Breast epithelium (tissue), 4 donors: ENCODE measurements at regions not wholly inside any gene's neighbourhood (a gene's known extent, or its start where the extent isn't known, plus 50 kb on each side); places are given as distances from the start of the nearest gene placed in this dataset.

Experiments used
- DNase-seq, 2 donors: peaks; one replicate each; pipeline ENCODE4 v3.0.0-alpha.2; 2019; ENCODE audit warnings: low spot score in 2 of 2
- H3K27ac ChIP-seq, 2 donors: fragments of 200-600 bp; sonication (generic) in 1 of 2; one replicate each; pipeline ENCODE4 v1.5.1; 2016 to 2019; ENCODE audit warnings: mild to moderate bottlenecking in 1 of 2
- H3K27me3 ChIP-seq, 2 donors: fragments of 200-600 bp; sonication (generic) in 1 of 2; one replicate each; pipeline versions ENCODE4 v1.5.1 to v1.6.0; 2017 to 2019; ENCODE audit warnings: control low read depth in 1 of 2, mild to moderate bottlenecking in 1 of 2
- H3K36me3 ChIP-seq: fragments of 200-600 bp; one replicate; pipeline ENCODE4 v1.5.1; 2019
- H3K4me1 ChIP-seq, 2 donors: fragments of 200-600 bp; sonication (generic); one replicate each; pipeline ENCODE4 v1.5.1; 2016 to 2019; ENCODE audit warnings: control low read depth in 1 of 2
- H3K4me3 ChIP-seq, 3 donors: fragments of 200-600 bp; sonication (generic); 1 replicate in 2 of 3; 2 replicates in 1 of 3; pipeline ENCODE4 v1.5.1; 2016 to 2019; ENCODE audit warnings: mild to moderate bottlenecking in 3 of 3, moderate library complexity in 2 of 3
- H3K9me3 ChIP-seq, 2 donors: fragments of 200-600 bp; sonication (generic) in 1 of 2; one replicate each; pipeline ENCODE4 v1.5.1; 2016 to 2019; ENCODE audit warnings: control low read depth in 1 of 2
- POLR2A ChIP-seq: fragments of 450-650 bp; IDR thresholded peaks from one replicate; pipeline ENCODE4 v1.6.1; 2016; ENCODE audit warnings: antibody characterized with exemption, mild to moderate bottlenecking, moderate library complexity
- POLR2AphosphoS5 ChIP-seq, 3 donors: sonication (generic); formaldehyde crosslinking; IDR thresholded peaks; one replicate each; pipeline ENCODE4 v1.6.1; 2017; ENCODE audit warnings: antibody characterized with exemption in 3 of 3
- intact Hi-C: fragments of 100-400 bp; cut with DNase I; formaldehyde crosslinking; loops from one replicate; pipeline ENCODE4 v1.15.1; 2023; ENCODE audit warnings: low total_unique reads
- TF ChIP-seq, protein P1 (sequence below), 3 donors: fragments of 450-650 bp; IDR thresholded peaks; one replicate each; pipeline ENCODE4 v1.5.1; 2016 to 2017; ENCODE audit warnings: antibody characterized with exemption in 3 of 3, mild to moderate bottlenecking in 3 of 3, moderate library complexity in 3 of 3

DNA sequence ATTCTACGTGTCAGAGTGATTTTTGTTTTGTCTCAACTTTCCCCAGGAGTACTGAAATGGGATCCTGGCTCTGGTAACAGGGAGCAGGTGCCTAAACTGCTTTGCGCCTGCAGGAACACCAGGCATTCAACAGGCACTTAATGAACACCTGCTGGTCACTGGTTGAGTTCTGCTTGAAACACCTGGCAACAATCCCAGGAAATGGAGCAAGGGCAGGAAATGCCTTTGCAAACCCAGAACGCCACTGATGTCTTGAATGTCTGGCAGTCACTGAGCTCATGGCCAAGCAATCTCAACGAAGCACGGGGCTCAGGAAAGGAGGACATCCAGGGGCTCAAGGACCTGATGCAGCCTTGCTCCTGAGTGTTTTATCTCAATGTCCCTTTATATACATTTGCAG is 360.0 kb upstream of the RAB6C start:
- intact Hi-C loops = no loop called here
- Histone ChIP-seq H3K4me3 (no peak overlapping the region), H3K4me1 (no peaks in the 10 kb centered on the region), H3K27ac (no peak overlapping the region), H3K9me3 (no peaks in the 10 kb centered on the region), H3K36me3 (no peaks in the 10 kb centered on the region), H3K27me3 (no peaks in the 10 kb centered on the region)
- no peak for DNase-seq
- no peak for TF ChIP-seq POLR2A
- TF ChIP-seq, protein P1, sequence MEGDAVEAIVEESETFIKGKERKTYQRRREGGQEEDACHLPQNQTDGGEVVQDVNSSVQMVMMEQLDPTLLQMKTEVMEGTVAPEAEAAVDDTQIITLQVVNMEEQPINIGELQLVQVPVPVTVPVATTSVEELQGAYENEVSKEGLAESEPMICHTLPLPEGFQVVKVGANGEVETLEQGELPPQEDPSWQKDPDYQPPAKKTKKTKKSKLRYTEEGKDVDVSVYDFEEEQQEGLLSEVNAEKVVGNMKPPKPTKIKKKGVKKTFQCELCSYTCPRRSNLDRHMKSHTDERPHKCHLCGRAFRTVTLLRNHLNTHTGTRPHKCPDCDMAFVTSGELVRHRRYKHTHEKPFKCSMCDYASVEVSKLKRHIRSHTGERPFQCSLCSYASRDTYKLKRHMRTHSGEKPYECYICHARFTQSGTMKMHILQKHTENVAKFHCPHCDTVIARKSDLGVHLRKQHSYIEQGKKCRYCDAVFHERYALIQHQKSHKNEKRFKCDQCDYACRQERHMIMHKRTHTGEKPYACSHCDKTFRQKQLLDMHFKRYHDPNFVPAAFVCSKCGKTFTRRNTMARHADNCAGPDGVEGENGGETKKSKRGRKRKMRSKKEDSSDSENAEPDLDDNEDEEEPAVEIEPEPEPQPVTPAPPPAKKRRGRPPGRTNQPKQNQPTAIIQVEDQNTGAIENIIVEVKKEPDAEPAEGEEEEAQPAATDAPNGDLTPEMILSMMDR (IDR thresholded peaks at IDR 0.05) = no peak

DNA sequence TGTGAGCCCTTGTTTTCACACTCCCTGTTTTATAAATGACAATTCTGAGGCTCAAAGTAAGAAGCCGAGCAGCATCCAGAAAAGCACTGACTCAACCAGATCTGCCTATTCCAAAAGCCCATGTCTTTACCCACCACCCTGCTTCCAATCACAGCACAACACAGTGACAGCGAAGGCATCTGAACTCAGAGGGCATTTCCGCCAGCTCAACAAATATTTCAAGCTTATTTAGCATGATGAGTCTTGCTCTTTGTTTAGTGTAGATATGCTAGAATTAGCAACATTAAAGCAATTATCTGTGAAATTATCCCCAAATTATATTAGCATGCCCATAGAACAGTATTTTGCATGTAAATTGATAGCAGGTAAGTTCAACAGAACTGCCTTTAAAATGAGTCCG is 359.1 kb upstream of the RAB6C start:
- Histone ChIP-seq H3K27ac (no peak overlapping the region), H3K27me3 (no peaks in the 10 kb centered on the region), H3K9me3 (no peaks in the 10 kb centered on the region), H3K4me1 (no peaks in the 10 kb centered on the region), H3K4me3 (no peak overlapping the region), H3K36me3 (no peaks in the 10 kb centered on the region)
- DNase-seq = no peak
- TF ChIP-seq POLR2AphosphoS5 (IDR thresholded peaks at IDR 0.05) (no peak), POLR2A (no peak)
- TF ChIP-seq, protein P1 (IDR thresholded peaks at IDR 0.05) = no peak
- intact Hi-C loops = no loop called here

DNA sequence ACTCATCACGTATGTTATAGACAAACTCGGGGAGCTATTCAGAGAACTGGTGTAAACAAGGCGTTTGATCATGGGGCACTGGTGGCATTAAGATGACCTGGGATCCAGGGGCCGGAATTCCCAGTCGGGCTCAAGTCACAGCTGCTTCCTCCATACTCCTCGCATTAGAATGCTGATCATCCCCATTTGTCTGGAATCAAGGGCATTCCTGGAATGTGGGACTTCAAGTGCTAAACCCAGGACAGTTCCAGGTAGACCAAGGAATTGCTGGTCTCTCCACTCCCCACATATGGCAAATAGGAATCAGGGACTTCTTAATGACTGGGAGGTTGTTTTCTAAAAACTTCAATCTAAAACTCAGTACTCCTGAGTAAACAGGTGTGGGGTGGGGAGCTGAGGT is 355.7 kb upstream of the RAB6C start:
- Histone ChIP-seq H3K27ac (no peak overlapping the region), H3K36me3 (no peaks in the 10 kb centered on the region), H3K4me3 (no peak overlapping the region), H3K4me1 (no peaks in the 10 kb centered on the region), H3K9me3 (no peaks in the 10 kb centered on the region), H3K27me3 (no peaks in the 10 kb centered on the region)
- no peak for DNase-seq
- TF ChIP-seq POLR2A (no peak), POLR2AphosphoS5 (IDR thresholded peaks at IDR 0.05) (no peak)
- TF ChIP-seq, protein P1 (IDR thresholded peaks at IDR 0.05) = no peak
- intact Hi-C loops = no loop called here

DNA sequence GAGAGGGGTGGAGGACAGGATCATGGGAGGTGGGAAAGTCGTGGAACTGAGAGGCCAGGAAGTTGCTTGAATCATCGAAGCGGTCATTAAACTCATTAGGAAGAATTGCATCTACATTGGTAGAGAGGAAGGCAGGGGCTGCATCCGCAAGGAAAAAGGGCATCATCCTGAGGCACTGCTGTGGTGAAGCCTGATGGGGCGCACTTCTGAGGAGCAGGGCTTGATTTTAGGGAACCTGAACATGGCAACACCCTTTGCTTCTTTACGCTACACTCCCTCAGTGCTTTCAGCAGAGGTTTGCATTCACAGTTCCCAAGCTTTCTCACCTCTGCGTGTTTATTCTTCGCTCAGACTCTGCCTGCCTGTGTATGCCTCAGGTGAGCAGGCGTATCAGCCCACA is 352.0 kb upstream of the RAB6C start:
- H3K4me1 ChIP-seq = no peaks in the 10 kb centered on the region
- no peak overlapping the region for H3K27ac ChIP-seq
- intact Hi-C loops = no loop called here
- no peak overlapping the region for H3K4me3 ChIP-seq
- H3K36me3 ChIP-seq = no peaks in the 10 kb centered on the region
- TF ChIP-seq POLR2AphosphoS5 (IDR thresholded peaks at IDR 0.05) = no peak
- no peak for TF ChIP-seq POLR2A
- TF ChIP-seq, protein P1 (IDR thresholded peaks at IDR 0.05) = no peak
- H3K27me3 ChIP-seq = no peaks in the 10 kb centered on the region
- DNase-seq = no peak
- no peaks in the 10 kb centered on the region for H3K9me3 ChIP-seq

DNA sequence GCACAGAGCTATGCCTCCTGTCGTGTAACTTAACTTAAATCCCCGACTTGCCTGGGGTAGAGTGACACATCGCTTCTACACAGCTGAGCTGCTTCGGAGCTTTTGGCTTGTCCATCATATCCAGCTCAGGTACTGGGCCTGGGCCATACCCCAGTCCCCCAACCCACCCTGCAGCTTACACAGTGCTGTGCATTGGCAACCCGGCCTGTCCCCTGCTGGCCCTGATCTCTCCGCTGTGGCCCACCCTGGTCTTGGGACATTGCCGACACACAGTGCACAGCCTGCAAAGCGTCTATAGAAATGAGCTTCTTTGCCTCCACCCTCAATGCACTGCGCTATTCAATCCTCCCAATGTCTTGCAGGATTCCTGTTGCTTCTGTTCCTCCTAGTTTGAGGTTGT is 342.8 kb upstream of the RAB6C start:
- no peaks in the 10 kb centered on the region for H3K36me3 ChIP-seq
- DNase-seq = no peak
- no peak overlapping the region for H3K4me3 ChIP-seq
- H3K27ac ChIP-seq = no peak overlapping the region
- H3K9me3 ChIP-seq = no peaks in the 10 kb centered on the region
- H3K27me3 ChIP-seq = no peaks in the 10 kb centered on the region
- intact Hi-C loops = no loop called here
- no peaks in the 10 kb centered on the region for H3K4me1 ChIP-seq
- TF ChIP-seq, protein P1 (IDR thresholded peaks at IDR 0.05) = no peak
- TF ChIP-seq POLR2A = no peak
- no peak for TF ChIP-seq POLR2AphosphoS5 (IDR thresholded peaks at IDR 0.05)
